GM18868 (cell line): ENCODE measurements at regions not wholly inside any gene's neighbourhood (a gene's known extent, or its start where the extent isn't known, plus 50 kb on each side); places are given as distances from the start of the nearest gene placed in this dataset.
"Not testable (repeated sequence)": the region's sequence is repeated elsewhere in the genome, so short reads cannot be mapped to it uniquely, and the experiment has no call there.

Source experiments
- ATAC-seq: cut with Tn5 transposase; IDR thresholded peaks from one replicate; pipeline ENCODE4 v1.9.1; 2021; ENCODE audit warnings: mild to moderate bottlenecking, moderate library complexity; ENCODE audit not compliant: unreplicated experiment

GRCh38 chr18:35826477-35826876, 146.0 kb upstream of the RMP24 start:
- ATAC-seq = no peak

DNA sequence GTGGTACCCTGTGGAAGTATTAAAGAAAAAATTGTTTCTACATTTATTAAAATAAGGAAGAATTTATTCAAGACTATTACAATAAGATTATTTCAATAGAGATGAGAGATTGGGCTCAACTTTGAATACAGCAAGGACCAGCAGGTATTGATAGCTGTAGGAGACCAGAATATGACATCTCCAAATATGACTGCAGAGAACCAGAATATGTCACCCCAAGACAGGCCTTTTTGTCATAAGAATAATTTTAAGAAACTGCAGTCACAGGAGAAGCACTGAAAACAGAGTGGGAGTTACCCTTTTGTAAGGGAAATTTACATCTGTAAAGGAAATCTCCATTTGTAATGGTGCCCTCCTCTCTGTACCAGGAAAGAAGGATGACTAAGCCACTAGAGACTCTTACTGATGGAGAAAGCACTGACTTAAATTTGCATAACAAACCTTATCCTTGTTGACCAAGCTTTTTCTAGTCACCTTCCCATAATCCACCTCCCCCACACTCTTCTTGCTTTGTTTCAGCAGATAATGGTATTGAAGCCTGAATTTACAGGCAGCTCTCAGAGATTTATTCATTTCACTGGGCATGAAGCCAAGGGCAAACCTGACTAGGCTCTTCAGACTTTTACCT, 145.1 kb upstream of the RMP24 start:
- peak; percentile 81 for ATAC-seq

- no peak for ATAC-seq
Measured at GRCh38 chr18:35827903-35828275, 144.6 kb upstream of the RMP24 start.

DNA sequence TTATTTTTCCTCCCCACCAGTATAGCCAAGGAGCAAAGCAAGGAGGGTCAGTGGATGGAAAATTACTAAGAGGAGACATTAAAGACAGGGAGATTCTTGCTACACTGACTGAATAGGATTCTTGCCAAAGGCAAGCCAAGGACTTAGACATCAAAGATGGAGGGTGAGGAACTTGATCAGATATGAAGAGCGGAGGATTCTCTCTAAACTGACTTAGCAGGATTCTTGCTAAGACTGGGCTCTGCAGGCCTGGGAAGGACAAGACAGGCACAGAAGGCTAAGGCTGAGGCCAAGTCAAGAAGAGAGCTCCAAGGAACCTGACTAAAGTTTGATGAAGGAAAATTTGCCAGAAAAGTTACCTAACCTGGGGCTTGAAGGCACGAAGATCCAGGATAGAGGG, 143.9 kb upstream of the RMP24 start:
- ATAC-seq = no peak

DNA sequence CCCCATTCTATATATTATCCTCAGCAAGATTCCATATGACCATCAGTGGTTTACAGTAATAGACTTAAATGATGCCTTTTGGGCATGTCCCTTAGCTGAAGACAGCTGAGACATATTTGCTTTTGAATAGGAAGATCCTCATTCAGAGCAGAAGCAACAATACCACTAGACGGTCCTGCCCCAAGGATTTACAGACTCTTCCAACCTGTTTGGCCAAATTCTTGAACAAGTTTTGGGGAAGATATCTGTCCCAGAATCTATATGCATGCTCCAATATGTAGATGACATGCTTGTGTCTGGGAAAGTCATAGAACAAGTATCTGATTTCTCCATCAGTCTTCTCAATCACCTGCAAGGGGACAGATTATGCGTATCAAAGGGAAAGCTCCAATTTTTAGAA, 137.1 kb upstream of the RMP24 start:
- no peak for ATAC-seq

GRCh38 chr18:35835833-35836232, 136.6 kb upstream of the RMP24 start:
- ATAC-seq = peak; percentile 98

GRCh38 chr18:35836932-35837331, 135.5 kb upstream of the RMP24 start:
- ATAC-seq = no peak

DNA sequence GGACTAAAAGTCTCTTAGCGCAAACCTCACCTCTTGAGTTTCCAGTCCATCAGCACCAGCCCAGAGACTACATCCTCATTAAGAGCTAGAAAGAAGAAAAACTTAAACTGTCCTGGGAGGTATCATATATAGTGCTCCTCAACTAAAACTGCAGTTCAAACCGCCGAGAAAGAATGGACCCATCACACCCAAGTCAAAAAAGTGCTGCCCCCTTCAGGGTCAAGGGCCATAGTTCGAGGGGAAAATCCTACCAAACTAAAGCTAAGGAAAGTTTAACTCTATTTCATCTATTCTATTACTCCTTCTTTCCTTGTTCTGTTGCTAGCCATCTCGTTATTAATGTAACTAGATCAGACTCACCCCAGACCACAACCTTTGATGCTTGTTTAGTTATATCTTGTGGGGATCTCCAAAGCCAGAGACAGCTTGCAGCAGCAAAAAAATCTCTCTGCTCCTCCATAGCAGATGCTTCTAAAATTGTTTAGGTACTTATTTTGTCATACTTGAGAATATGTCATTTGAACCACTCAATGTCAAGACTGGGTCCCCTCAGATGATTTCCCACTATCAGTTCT, 134.5 kb upstream of the RMP24 start:
- ATAC-seq = no peak

DNA sequence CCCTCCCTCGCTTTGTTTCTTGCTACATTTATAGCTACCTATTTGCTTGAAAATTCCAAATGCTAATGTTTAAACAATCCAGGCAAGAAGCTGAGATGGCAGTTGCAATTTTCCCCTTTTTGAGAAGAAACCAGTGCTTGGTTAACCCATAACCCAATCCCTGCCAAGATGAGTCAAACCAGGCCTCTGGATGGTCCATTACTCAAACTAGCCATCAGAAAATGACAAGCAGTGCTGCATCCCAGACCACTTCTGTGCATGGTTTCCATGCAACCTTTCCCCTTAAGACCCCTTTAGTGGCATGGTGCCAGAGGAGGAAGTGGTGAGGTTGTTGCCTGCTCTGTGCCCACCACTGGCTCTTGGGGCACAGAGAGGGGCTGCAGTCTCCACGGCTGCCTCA, 131.2 kb upstream of the RMP24 start:
- ATAC-seq = no peak

GRCh38 chr18:35842536-35842935, 129.9 kb upstream of the RMP24 start:
- ATAC-seq = no peak

- not testable (repeated sequence) for ATAC-seq
Measured at GRCh38 chr18:35848321-35848720, 124.2 kb upstream of the RMP24 start.

DNA sequence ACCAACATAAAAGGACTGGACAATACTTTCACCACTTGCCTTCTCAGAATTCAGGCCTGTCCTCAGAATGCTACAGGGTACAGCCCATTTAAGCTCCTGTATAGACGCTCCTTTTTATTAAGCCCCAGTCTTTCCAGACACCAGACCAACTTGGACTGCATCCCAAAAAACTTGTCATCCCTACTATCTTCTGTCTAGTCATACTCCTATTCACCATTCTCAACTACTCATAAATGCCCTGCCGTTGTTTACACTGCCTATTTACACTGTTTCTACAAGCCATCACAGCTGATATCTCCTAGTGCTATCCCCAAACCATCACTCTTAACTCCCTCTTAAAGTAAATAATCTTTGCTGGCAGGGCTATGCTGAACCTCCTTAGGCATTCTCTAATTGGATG, 123.2 kb upstream of the RMP24 start:
- not testable (repeated sequence) for ATAC-seq

DNA sequence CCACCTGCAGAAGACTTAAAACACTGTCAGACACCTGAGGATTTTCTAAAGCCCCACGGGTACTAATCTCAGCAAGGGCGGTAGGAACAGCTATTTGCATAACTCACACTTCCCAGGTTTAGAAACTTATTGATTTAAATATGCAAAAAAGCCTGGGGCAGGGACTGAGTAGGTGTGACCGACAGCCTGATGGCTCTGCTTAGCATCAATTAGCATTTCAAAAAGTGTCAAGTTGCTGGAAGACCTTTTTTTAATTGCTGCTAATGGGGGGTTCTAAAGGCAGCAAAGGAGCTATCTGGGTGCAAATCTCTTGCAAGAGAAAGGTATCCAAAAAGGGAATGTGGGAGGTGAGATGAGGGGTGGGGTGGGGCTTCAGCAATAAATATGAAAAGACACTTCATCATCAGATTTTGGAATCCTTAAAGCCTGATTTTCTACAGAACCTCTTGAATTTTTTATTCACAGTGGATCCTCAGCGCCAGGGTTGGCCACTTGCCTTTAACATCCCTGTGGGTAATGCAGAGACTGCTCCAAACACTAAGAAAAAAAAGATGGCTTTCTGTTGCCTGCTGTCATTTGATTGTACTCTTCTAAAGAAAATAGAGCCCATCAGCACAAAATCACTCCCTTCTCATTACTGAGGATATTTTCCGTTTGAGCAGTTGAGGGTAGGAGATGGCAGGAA, 121.1 kb upstream of the RMP24 start:
- no peak for ATAC-seq

DNA sequence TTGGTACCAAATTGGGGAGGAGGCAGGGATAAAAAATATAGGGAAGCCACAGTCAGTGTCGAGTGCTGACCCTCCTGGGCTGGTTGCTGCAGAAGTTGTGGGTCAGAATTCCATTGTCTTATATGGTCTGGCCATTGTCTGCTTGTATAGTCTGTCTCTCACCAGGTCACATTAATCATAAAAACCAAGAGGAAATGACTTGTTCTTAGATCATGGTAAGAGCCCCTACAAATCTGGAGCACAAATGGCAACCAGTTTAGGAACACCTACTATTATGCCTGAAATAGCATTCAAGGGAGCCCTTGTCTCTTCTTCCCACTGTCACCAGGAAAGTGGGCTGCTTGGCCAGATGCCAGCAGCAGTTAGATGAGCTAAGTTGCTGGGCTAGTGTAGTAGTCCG, 119.7 kb upstream of the RMP24 start:
- no peak for ATAC-seq

- ATAC-seq = no peak
Measured at GRCh38 chr18:35854095-35854494, 118.4 kb upstream of the RMP24 start.

- no peak for ATAC-seq
Measured at GRCh38 chr18:35856178-35856577, 116.3 kb upstream of the RMP24 start.

DNA sequence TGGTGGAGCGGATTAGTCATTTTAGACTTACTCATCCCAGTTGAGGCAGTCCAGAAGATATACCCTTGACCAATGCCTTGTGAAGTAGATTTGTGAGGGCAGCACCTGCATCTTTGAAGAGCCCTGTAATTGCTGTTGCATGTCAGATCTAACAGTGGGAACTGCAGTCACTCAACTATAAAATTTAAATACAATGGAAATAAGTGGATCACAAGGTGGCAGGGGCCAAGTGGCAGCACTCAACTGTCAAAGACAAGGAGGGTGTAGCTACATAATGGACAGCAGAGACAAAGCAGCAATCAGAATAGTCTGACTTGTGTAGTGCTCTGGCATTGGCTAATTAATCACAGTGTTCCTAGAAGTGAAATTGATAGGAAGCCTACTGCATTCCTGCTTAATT, 115.8 kb upstream of the RMP24 start:
- ATAC-seq = not testable (repeated sequence)

GRCh38 chr18:35857581-35857980, 114.9 kb upstream of the RMP24 start:
- ATAC-seq = not testable (repeated sequence)

DNA sequence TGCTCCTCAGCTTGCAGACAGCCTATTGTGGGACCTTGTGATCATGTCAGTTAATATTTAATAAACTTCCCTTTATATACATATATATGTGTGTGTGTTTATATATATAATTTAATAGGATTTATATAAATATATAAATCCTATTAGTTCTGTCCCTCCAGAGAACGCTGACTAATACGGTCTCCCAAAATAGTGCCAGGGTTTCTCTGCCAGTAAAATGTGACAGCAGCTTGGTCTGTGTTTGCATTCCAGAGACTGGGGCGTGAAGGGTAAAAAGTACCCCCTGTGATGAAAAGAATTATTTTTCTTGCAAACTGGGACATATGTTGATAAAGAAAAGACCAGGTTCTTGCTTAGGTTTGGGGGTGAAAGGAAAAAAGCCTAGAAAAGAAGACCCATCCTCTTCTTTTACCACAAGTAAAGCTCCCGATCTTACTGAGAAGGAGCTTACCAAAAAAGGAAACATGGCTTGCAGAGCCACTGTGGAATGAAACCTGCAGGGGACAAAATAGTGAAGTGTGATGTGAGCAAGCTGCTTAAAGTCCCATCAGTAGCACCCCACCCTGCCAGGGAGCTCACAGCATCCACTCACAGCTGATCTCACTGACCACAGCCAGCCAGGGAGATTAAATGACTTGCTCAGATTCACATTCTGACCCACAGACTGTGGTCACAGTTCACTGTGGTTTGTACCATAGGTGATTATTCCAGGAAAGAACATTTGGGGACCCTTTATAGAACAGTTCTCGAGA, 110.9 kb upstream of the RMP24 start:
- peak; percentile 84 for ATAC-seq

GRCh38 chr18:35862119-35862640, 110.3 kb upstream of the RMP24 start:
- ATAC-seq = peak; percentile 30

DNA sequence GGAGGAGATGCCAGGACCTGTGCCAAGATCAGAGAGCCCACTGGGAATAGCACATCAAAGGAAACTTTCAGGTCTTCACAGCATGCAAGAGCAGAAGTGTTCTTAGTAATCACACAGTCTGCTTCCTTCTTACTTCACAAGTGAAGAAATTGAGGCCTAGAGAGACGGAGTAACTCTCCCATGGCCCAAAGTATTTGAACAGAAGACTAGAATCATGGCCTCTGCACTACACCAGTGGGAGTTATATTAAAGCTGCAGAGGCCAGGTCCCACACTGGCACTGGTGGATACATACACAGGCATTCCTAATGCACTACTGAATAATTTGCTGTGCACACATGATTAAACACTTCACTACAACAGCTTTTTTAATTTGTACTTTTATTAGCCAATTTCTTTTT, 107.6 kb upstream of the RMP24 start:
- no peak for ATAC-seq

DNA sequence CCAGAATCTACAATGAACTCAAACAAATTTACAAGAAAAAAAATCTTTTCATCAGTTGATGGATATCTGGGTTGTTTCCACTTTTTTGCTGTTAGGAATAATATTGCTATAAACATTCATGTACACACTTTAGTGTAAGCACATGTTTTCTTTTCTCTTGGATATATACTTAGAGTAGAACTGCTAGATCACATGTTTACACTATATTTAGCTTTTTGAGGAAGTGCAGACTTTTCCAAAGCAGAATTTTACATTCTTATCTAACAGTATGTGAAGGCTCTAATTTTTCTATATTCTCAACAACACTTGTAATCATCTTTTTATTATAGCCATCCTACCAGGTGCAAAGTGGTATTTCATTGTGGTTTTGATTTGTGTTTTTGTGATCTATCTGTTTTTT, 103.6 kb upstream of the RMP24 start:
- no peak for ATAC-seq
